Liver (tissue), 3 donors: ENCODE measurements at regions not wholly inside any gene's neighbourhood (a gene's known extent, or its start where the extent isn't known, plus 50 kb on each side); places are given as distances from the start of the nearest gene placed in this dataset.
A peak's percentile ranks its signal among the peaks of the same experiment; 100 is the strongest.

Experiments used
- CTCF ChIP-seq: fragments of 150-350 bp; IDR thresholded peaks from 2 replicates; pipeline ENCODE4 v1.5.1; 2017; ENCODE audit warnings: improper control_type of control experiment, low read depth, low read length; ENCODE audit not compliant: missing input control
- FOXA1 ChIP-seq: IDR thresholded peaks from 2 replicates; pipeline ENCODE4 v1.6.1; 2016; ENCODE audit warnings: antibody characterized with exemption
- GABPA ChIP-seq, 2 donors: IDR thresholded peaks in 1 of 2; conservative IDR thresholded peaks in 1 of 2; 2 replicates each; pipeline ENCODE4 v1.6.1; 2016; ENCODE audit warnings: antibody characterized with exemption in 2 of 2, mild to moderate bottlenecking in 1 of 2, moderate library complexity in 1 of 2
- HNF4A ChIP-seq, 2 donors: conservative IDR thresholded peaks; 2 replicates each; pipeline ENCODE4 v1.6.1; 2016; ENCODE audit warnings: antibody characterized with exemption in 2 of 2, mild to moderate bottlenecking in 2 of 2
- NR2F2 ChIP-seq: IDR thresholded peaks from 2 replicates; pipeline ENCODE4 v1.6.1; 2016; ENCODE audit warnings: antibody characterized with exemption
- RAD21 ChIP-seq, 2 donors: IDR thresholded peaks; 2 replicates each; pipeline ENCODE4 v1.6.1; 2016; ENCODE audit warnings: antibody characterized with exemption in 2 of 2, mild to moderate bottlenecking in 2 of 2
- RXRA ChIP-seq, 2 donors: IDR thresholded peaks; 2 replicates each; pipeline ENCODE4 v1.6.1; 2017 to 2018; ENCODE audit warnings: antibody characterized with exemption in 2 of 2, mild to moderate bottlenecking in 1 of 2
- SP1 ChIP-seq: IDR thresholded peaks from 2 replicates; pipeline ENCODE4 v1.6.1; 2018; ENCODE audit warnings: antibody characterized with exemption, mild to moderate bottlenecking
- TAF1 ChIP-seq: conservative IDR thresholded peaks from 2 replicates; pipeline ENCODE4 v1.6.1; 2016; ENCODE audit warnings: antibody characterized with exemption, mild to moderate bottlenecking
- YY1 ChIP-seq: IDR thresholded peaks from 2 replicates; pipeline ENCODE4 v1.6.1; 2016; ENCODE audit warnings: antibody characterized with exemption, mild to moderate bottlenecking
- TF ChIP-seq, protein P1 (sequence below): IDR thresholded peaks from 2 replicates; pipeline ENCODE4 v1.6.1; 2016; ENCODE audit warnings: antibody characterized with exemption, mild to moderate bottlenecking
- TF ChIP-seq, protein P2 (sequence below): IDR thresholded peaks from 2 replicates; pipeline ENCODE4 v1.6.1; 2016; ENCODE audit warnings: antibody characterized with exemption
- TF ChIP-seq, protein P3 (sequence below): IDR thresholded peaks from 2 replicates; pipeline ENCODE4 v1.6.1; 2016; ENCODE audit warnings: antibody characterized with exemption
- TF ChIP-seq, protein P4 (sequence below): IDR thresholded peaks from 2 replicates; pipeline ENCODE4 v1.6.1; 2016; ENCODE audit warnings: antibody characterized with exemption
- donor health status: healthy.
- donor health status: healthy.

DNA sequence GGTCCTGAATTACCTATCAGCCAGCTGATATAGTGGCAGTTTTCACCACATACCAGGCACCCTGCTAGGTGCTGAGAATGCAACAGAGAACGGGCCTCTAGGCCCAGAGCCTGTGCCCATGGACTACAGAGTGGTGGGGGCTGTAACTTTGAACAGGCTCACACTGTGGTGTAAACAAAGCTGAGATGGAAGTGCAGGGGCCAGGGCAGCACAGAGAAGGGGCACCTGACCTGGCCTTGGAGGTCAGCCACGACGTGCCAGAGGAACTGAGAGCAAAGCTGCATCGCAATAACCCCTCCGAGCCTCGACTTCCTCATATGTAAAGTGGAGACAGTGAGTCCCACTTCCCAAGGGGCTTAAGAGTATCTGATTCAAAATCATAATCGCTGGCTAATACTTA is 105.8 kb downstream of the MAFB start:
- TF ChIP-seq CTCF (no peak), TAF1 (no peak), SP1 (no peak), GABPA (IDR thresholded peaks at IDR 0.05 in 1 of 2, conservative IDR thresholded peaks at IDR 0.05 in 1 of 2) (no peak), RAD21 (IDR thresholded peaks at IDR 0.05) (no peak), NR2F2 (no peak), YY1 (no peak), RXRA (IDR thresholded peaks at IDR 0.05) (peak in 1 of 2 donors; percentile 6), HNF4A (conservative IDR thresholded peaks at IDR 0.05) (no peak), FOXA1 (no peak)
- TF ChIP-seq, protein P1, sequence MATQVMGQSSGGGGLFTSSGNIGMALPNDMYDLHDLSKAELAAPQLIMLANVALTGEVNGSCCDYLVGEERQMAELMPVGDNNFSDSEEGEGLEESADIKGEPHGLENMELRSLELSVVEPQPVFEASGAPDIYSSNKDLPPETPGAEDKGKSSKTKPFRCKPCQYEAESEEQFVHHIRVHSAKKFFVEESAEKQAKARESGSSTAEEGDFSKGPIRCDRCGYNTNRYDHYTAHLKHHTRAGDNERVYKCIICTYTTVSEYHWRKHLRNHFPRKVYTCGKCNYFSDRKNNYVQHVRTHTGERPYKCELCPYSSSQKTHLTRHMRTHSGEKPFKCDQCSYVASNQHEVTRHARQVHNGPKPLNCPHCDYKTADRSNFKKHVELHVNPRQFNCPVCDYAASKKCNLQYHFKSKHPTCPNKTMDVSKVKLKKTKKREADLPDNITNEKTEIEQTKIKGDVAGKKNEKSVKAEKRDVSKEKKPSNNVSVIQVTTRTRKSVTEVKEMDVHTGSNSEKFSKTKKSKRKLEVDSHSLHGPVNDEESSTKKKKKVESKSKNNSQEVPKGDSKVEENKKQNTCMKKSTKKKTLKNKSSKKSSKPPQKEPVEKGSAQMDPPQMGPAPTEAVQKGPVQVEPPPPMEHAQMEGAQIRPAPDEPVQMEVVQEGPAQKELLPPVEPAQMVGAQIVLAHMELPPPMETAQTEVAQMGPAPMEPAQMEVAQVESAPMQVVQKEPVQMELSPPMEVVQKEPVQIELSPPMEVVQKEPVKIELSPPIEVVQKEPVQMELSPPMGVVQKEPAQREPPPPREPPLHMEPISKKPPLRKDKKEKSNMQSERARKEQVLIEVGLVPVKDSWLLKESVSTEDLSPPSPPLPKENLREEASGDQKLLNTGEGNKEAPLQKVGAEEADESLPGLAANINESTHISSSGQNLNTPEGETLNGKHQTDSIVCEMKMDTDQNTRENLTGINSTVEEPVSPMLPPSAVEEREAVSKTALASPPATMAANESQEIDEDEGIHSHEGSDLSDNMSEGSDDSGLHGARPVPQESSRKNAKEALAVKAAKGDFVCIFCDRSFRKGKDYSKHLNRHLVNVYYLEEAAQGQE = no peak
- TF ChIP-seq, protein P2, sequence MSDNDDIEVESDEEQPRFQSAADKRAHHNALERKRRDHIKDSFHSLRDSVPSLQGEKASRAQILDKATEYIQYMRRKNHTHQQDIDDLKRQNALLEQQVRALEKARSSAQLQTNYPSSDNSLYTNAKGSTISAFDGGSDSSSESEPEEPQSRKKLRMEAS = no peak
- TF ChIP-seq, protein P3, sequence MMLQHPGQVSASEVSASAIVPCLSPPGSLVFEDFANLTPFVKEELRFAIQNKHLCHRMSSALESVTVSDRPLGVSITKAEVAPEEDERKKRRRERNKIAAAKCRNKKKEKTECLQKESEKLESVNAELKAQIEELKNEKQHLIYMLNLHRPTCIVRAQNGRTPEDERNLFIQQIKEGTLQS = no peak
- TF ChIP-seq, protein P4, sequence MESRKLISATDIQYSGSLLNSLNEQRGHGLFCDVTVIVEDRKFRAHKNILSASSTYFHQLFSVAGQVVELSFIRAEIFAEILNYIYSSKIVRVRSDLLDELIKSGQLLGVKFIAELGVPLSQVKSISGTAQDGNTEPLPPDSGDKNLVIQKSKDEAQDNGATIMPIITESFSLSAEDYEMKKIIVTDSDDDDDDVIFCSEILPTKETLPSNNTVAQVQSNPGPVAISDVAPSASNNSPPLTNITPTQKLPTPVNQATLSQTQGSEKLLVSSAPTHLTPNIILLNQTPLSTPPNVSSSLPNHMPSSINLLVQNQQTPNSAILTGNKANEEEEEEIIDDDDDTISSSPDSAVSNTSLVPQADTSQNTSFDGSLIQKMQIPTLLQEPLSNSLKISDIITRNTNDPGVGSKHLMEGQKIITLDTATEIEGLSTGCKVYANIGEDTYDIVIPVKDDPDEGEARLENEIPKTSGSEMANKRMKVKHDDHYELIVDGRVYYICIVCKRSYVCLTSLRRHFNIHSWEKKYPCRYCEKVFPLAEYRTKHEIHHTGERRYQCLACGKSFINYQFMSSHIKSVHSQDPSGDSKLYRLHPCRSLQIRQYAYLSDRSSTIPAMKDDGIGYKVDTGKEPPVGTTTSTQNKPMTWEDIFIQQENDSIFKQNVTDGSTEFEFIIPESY = no peak
